Fibroblast of gingiva (primary cell): ENCODE measurements at regions not wholly inside any gene's neighbourhood (a gene's known extent, or its start where the extent isn't known, plus 50 kb on each side); places are given as distances from the start of the nearest gene placed in this dataset.
"Not testable (repeated sequence)": the region's sequence is repeated elsewhere in the genome, so short reads cannot be mapped to it uniquely, and the experiment has no call there.

Experiments
- DNase-seq: peaks from one replicate; pipeline ENCODE4 v3.0.0-alpha.2; 2011; ENCODE audit warnings: low read depth

DNA sequence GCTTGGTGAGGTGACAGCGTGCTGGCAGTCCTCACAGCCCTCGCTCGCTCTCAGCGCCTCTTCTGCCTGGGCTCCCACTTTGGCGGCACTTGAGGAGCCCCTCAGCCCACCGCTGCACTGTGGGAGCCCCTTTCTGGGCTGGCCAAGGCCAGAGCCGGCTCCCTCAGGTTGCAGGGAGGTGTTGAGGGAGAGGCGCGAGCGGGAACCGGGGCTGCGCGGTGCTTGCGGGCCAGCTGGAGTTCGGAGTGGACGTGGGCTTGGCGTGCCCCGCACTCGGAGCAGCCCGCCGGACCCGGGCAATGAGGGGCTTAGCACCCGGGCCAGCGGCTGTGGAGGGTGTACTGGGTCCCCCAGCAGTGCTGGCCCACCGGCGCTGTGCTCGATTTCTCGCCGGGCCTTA is 134.2 kb upstream of the BASP1 start:
- not testable (repeated sequence) for DNase-seq

- DNase-seq: no peak
Measured at GRCh38 chr5:17087035-17087434, 130.4 kb upstream of the BASP1 start.

- no peak for DNase-seq
Measured at GRCh38 chr5:17088051-17088450, 129.4 kb upstream of the BASP1 start.

GRCh38 chr5:17089001-17089400 is 128.4 kb upstream of the BASP1 start:
- no peak for DNase-seq

- DNase-seq: peak; percentile 13
Measured at GRCh38 chr5:17089690-17090089, 127.7 kb upstream of the BASP1 start.

GRCh38 chr5:17090839-17091238 is 126.6 kb upstream of the BASP1 start:
- DNase-seq: no peak

DNA sequence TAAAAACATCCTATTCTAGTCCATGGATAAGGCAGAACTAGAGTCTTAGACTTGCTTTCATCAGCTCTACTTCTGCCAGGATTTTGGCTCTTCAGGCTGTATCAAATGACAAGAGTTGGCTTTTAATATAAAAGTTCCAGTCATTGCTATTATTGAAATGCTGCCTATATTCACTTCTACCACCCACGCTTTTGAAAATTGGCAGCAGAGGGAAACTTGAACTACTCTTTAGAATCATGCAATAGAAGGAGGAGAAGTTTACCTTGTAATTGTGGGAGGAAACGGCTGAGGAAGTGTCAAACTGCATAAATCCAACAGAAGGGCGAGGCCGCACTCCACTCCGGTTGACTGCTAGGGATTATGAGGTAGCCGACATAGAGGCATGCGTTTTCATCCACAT is 122.6 kb upstream of the BASP1 start:
- peak; percentile 77 for DNase-seq

GRCh38 chr5:17096952-17097695 is 120.3 kb upstream of the BASP1 start:
- no peak for DNase-seq

DNA sequence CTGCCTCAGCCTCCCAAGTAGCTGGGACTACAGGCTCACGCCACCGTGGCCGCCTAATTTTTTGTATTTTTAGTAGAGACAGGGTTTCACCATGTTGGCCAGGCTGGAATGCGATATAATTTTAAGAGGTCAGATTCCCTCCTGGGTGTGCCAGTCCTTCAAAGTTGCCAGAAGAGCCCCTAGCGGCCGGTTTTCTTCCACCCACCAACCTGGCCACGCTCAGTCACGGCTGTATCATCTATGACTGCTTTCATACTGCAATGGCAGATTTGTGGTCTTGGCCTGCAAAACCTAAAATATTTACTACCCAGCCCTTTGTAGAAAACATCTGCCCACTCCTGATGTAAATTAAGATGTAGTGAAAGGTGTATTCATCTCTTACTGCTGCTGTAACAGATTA is 117.5 kb upstream of the BASP1 start:
- DNase-seq: no peak

DNA sequence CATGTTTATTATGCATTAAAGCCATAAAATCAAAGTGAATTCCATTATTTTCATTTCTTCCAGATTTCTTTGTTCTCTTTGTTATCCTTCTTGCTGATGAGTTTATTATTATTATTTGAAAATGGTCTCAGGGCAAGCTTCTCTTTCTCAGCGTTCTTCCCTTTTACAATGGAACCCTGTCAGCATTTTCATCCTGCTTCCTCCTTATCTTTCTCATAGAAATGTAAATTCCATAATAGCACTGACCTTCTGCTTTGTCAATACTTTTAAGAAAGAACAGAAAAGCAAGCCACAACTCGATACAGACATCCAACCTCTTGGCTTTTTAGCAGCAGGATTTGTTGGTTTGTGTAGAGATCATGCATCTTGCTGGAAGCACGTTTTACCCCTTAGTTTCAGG is 114.0 kb upstream of the BASP1 start:
- no peak for DNase-seq

GRCh38 chr5:17105744-17106418 is 111.5 kb upstream of the BASP1 start:
- peak; percentile 98 for DNase-seq

DNA sequence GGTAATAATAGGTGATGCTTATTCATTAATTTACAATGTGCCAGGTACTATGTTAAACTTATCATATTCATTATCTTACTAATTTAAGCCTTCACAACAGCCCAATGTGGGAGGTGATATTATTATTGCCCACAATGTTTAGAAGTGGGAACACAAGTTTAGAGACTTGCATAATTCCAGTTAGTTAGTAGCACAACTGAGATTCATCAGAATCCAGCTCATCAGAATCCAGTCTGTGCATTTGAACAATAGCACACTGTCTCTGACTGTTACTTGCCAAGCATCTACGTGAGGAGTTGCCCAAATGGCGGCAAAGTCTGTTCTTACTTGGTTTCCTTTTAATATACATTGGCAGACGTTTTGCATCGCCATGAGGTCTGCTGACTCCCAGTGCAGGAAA is 110.9 kb upstream of the BASP1 start:
- no peak for DNase-seq

GRCh38 chr5:17112091-17112716 is 105.2 kb upstream of the BASP1 start:
- not testable (repeated sequence) for DNase-seq

- peak; percentile 92 for DNase-seq
Measured at GRCh38 chr5:17113174-17113958, 104.1 kb upstream of the BASP1 start.

DNA sequence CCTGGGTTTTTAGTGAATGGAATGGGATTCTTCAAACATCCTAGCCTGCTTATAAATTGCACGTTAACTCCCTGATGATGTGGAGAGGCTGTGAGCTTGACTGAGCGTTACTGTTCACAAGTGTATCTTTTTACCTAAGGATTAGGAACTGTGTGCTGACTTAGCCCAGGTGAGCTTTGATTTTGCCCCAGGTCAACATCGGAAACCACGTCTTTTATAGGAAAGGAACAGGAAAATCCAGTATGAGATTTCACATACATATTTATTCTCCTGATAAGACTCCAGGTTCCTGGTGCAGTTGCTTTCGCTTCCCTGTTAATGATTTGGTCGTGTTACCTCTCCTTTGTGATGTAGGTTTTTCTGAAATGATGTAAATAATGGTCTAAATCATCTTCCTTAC is 103.2 kb upstream of the BASP1 start:
- no peak for DNase-seq

DNA sequence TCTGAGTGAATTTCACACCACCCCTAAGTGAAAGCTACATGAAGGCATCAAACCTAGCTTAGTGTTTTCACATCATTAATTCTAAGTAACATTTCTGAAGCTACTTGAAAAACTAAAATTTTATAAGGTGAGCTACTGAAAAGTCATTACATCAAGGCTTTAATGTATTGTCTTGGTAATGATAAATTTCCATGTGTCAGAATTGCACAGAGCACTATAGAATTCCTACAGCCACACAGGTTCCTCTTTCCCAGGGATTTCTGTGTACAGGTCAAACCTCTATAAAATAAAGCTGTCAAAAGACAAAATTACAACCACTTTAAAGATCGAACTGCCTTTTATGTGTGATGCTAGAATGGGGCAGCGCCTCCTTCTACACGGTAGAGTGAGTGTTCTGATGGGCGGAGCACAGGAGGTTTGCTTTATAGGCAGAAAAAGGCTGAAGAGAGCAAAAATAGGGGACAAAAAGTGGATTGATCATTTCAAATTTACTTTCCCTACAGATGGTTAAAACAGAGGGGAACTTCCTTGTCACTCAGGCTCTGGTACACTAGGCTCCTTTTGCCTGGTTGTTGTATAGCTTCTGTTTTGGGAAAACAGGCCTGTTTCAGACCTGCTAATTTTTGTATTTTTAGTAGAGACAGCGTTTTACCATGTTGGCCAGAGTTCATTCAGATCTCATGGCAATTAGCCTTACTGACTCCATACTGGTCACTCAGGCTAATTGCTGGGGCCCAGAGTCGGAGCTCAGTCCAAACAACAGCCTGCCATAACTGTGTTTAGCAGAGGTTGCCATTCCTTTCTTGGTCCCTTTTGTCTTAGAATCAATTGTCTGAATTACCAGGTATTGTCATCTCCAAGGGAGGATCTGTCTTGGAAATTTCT is 102.5 kb upstream of the BASP1 start:
- DNase-seq: no peak

DNA sequence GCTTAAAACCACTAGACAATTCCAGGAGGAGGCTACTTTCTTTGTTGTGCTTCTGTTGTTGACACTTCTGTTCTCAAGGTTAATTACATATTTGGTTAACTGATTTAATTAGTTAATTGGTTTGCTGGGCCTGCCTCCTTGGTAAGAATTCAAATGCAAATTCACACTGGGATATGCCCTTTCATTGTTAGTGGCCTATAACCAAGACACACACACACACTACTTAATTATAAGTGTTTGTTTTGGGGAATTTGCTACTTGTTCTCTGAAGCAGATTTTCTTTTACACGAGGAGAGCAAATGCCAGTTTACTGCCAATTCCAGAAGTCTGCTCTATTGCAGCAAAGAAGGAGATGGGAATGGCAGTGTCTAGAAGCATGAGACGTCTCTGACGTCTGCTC is 101.6 kb upstream of the BASP1 start:
- DNase-seq: no peak

DNA sequence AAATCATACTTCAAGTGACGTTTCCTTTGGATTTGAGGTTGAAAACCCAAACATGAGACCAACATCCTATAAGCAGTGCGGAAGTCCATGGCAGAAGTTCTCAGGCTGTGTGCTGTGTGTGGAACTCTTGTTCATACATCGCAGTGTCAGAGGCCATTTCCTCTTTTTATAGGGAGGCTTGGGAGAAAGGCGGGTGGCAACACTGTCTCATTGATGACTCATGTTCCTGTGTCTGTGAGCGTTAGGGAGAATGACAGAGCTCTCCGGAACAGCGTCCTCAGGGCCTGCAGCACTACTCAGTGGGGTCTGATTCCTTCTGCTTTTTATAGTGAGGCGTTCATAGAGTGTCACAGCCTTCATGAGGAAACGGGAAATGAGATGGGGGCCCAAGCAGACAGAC is 98.8 kb upstream of the BASP1 start:
- DNase-seq: peak; percentile 66

DNA sequence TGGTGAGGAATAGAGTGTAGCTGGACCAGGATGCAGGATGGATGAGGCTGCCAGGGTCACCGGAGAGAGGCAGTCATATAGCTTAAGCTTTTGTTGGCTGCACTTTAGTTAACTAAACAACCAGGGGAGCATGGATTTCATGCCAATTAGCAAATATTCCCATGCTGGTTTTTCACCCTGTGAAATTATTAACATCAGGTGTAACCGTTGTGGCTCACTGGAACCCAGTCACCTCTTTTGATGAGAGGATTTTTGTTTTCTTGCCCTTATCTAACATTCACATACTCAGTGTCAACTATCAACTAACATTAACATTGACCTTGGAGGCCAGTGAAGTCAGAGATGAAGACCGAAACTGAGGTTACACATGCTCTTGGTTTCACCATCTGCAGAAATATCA is 97.2 kb upstream of the BASP1 start:
- no peak for DNase-seq

GRCh38 chr5:17121776-17122175 is 95.7 kb upstream of the BASP1 start:
- DNase-seq: no peak

DNA sequence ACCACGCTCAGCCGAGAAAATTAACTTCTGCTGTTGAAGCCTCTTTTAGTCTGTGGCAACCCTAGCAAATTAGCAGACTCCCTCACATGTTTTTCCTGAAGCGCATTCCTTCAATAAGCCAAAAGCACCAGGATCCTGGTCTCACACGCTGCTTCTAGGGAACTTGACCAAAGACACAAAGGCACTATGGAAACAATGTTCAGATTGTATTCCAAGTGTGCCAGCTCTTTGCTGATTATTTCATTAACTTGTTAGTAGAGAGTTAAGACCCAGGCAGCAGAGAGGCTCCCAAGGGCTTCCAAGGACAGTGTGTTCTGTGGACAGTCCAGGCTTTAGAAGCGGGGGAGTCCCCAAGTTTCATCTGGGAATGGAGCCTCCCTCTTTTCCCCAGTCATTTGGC is 94.4 kb upstream of the BASP1 start:
- peak; percentile 68 for DNase-seq

DNA sequence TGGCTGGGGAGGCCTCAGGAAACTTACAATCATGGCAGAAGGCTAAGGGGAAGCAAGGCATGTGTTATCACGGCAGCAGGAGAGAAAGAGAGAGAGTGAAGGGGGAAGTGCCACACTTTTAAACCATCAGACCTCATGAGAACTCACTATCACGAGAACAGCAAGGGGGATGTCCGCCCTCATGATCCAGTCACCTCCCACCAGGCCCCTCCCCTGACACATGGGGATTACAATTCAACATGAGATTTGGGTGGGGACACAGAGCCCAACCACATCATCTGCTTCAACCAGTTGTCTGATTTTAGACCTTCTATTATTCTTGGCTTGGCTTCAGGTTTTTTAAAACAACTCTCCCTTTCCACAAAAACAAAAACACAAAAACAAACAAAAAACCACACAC is 93.7 kb upstream of the BASP1 start:
- not testable (repeated sequence) for DNase-seq
